ENCODE measurements at regions not wholly inside any gene's neighbourhood (a gene's known extent, or its start where the extent isn't known, plus 50 kb on each side); places are given as distances from the start of the nearest gene placed in this dataset.

GRCh38 chr14:28152453-28153044 lies 614.0 kb upstream of the FOXG1 start:
- TF ChIP-seq CTCF (conservative IDR thresholded peaks at IDR 0.05; ENCODE audit: low read depth, low read length) (no peak), EZH2 (IDR thresholded peaks at IDR 0.05; ENCODE audit: borderline replicate concordance, low read depth, low read length, poor library complexity, severe bottlenecking) (no peak)

All from A673 (cell line).